ENCODE measurements at regions not wholly inside any gene's neighbourhood (a gene's known extent, or its start where the extent isn't known, plus 50 kb on each side); places are given as distances from the start of the nearest gene placed in this dataset.

DNA sequence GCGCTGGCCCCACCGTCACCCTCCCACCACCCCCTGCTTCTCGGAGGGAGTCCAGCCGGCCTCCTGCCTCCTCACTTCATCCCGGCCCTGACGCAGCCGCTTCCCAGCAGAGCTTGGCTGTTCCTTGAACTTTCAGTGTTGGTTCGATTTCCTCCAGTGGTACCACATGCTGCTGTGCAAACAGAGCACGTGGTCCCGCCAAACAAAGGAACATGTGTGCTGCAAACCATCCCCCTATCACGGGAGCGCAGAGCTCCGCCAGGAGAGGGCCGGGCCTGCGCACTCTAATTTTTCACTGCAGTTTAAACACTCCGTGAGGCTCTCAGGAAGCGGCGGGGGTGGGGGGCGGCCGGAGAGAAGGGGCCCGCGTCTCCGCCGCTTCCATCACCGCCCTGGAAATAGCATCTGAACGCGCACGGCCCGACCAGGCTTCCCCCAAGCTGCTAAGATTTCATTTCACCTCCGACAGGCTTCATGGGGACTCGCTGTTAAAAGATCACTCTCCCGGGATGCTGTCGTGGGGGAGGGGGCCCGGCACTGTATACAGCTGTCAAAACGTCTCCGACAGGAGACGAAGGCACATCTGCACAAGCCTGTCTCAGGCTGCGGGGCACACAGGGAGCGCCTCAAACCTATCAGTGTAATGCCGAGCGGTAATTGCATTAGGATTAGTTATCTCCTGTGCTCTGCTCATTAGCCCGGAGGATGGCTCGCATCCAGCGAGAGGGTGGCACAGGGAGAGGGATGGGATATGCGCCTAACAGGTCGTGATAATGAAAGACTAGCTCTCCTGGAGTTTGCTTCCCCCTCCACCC lies 269.9 kb upstream of the SORL1-AS1 start:
- peak; percentile 79 to 85 for DNase-seq

GRCh38 chr11:121721961-121722360 lies 269.2 kb upstream of the SORL1-AS1 start:
- DNase-seq = no peak

DNA sequence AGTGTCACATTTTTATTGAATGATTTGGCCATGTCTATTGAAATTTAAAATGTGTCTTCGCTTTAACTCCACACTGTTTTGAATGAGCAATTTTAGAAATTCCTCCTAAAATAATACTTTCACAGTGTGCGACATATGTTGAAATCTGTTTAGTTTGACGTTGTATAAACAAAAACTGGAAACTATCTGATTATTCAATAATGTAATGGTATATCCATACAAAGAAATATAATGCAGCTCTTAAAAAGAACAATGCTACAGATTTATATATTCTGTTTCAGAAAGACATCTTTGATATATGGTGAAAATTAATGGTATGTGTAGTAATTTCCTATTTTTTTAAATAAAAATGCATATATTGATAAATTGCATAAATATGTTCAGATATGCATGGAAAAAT lies 268.7 kb upstream of the SORL1-AS1 start:
- no peak for DNase-seq

DNA sequence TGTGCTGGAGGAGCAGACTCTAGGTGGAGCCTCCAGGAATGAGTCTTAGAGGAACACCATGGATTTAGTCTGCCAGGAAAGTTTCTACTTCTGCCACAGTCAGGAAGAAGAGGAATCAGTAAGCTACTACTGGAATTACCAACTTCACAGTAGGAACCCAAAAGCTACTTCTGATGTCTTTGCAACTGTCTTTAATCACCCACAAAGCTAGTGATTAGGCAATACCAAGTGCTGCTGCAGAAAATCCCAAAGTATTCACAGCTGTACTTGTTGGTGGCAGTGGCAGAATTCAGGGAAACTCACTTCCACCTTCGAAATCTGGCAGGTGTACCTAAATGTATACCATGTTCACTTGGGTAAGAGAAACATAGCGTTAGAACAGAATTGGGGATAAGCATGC lies 264.5 kb upstream of the SORL1-AS1 start:
- DNase-seq = no peak

- no peak for DNase-seq
Observed at GRCh38 chr11:121716060-121716459, 263.3 kb upstream of the SORL1-AS1 start.

- DNase-seq = no peak
Observed at GRCh38 chr11:121715405-121715804, 262.6 kb upstream of the SORL1-AS1 start.

GRCh38 chr11:121714351-121714750 lies 261.6 kb upstream of the SORL1-AS1 start:
- no peak for DNase-seq

DNA sequence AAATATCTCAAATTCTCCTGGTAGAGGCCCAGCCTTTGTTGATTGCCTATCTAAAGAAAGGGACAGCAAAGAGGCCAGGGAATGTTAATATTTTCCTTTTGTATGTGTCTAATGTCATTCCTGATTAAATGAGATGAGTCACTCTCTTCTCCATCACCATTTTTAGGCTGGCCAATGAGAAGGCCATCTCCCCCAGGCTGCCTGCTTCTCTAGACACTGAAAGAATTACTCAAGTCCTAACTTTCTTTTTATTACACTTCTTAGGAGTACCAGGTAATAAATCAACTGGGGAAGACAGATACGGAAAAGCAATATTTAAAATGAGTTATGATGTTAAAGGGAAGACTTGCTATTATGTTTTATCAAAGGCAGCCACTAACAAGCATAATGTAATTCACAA lies 259.2 kb upstream of the SORL1-AS1 start:
- DNase-seq = no peak

GRCh38 chr11:121711236-121711635 lies 258.5 kb upstream of the SORL1-AS1 start:
- no peak for DNase-seq

GRCh38 chr11:121706884-121707420 lies 254.2 kb upstream of the SORL1-AS1 start:
- no peak for DNase-seq

GRCh38 chr11:121703201-121703600 lies 250.4 kb upstream of the SORL1-AS1 start:
- no peak for DNase-seq

GRCh38 chr11:121700968-121701367 lies 248.2 kb upstream of the SORL1-AS1 start:
- no peak for DNase-seq

- DNase-seq = no peak
Observed at GRCh38 chr11:121699801-121700200, 247.0 kb upstream of the SORL1-AS1 start.

DNA sequence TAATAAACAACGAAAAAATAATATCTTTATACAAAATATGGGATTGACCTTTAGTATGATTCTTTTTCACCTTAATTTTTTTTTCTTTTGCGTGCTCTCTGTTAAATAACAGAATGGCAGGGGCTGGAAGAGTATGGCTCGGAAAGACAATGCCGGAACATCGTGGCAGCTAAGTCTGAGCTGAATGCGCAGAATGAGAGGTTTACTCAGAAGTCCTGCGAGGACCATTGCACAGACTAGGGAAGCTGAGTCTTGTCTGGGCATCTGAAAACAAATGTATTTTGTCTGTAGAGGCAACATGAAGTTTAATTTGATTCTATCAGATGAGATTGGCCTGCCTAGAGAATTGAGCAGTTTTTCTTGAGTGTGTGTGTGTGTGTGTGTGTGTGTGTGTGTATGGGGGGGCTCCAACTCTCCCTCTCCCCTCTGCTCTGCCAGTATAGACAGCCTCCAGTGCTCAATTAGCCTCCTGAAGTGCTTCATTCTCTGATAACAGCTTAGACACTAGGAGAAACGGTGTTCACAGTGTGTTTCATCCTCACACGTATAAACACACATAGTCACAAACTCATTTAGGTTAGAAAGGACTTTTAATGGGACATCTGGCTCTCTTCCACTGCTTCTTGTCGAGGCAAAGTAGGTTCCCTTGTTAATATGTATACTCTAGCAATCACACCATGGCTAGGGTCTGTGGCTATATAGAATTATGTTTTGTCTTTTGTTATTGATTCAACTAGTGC lies 244.3 kb upstream of the SORL1-AS1 start:
- no peak for DNase-seq

GRCh38 chr11:121696177-121696871 lies 243.6 kb upstream of the SORL1-AS1 start:
- DNase-seq = no peak

- DNase-seq = peak in 1 of 2 experiments; percentile 14
Observed at GRCh38 chr11:121692236-121692635, 239.5 kb upstream of the SORL1-AS1 start.

- DNase-seq = no peak
Observed at GRCh38 chr11:121688860-121689614, 236.3 kb upstream of the SORL1-AS1 start.

- no peak for DNase-seq
Observed at GRCh38 chr11:121688055-121688491, 235.3 kb upstream of the SORL1-AS1 start.

DNA sequence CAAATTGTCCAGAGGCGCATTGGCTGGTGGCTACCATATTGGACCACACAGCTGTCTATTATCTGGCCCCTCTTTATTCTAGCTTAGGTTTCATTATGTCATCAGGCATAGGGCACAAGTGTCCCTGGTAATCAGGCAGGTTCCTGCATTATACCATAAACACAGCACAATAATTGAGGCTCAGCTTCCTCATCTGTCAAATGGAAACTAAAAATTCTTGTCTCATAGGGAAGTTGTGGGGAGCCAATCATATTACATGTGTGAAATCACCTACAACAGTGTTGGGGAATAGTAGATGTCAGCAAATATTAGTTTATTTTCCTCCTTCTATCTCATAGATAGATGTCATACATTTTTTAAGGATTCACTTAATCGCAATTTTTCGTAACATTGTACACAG lies 231.0 kb upstream of the SORL1-AS1 start:
- DNase-seq = no peak

Measured in NCI-H526 (cell line).